GM12874 (cell line): ENCODE measurements at regions not wholly inside any gene's neighbourhood (a gene's known extent, or its start where the extent isn't known, plus 50 kb on each side); places are given as distances from the start of the nearest gene placed in this dataset.

Experiments
- CTCF ChIP-seq: IDR thresholded peaks from 2 replicates; pipeline ENCODE4 v1.5.1; 2011; ENCODE audit warnings: low read depth, mild to moderate bottlenecking, control low read depth, low read length, moderate library complexity; ENCODE audit not compliant: insufficient read depth

GRCh38 chr18:43777636-43778304 lies 500.5 kb upstream of the SYT4 start:
- TF ChIP-seq CTCF: no peak

- TF ChIP-seq CTCF: no peak
These were observed 503.6 kb upstream of the SYT4 start for GRCh38 chr18:43780782-43781340.

GRCh38 chr18:43785158-43785557 lies 507.9 kb upstream of the SYT4 start:
- no peak for TF ChIP-seq CTCF

GRCh38 chr18:43786893-43787292 lies 509.6 kb upstream of the SYT4 start:
- TF ChIP-seq CTCF: no peak

GRCh38 chr18:43789234-43790000 lies 512.1 kb upstream of the SYT4 start:
- TF ChIP-seq CTCF: no peak

- TF ChIP-seq CTCF: no peak
These were observed 516.6 kb upstream of the SYT4 start for GRCh38 chr18:43793910-43794309.

- no peak for TF ChIP-seq CTCF
These were observed 517.1 kb upstream of the SYT4 start for GRCh38 chr18:43794363-43794762.
